Adrenal gland (tissue), 5 donors: ENCODE measurements at regions not wholly inside any gene's neighbourhood (a gene's known extent, or its start where the extent isn't known, plus 50 kb on each side); places are given as distances from the start of the nearest gene placed in this dataset.

ENCODE experiments used
- CTCF ChIP-seq, 6 experiments: fragments of 450-650 bp in 4 of 6; fragments of 200-600 bp in 2 of 6; sonication (generic) in 1 of 6; IDR thresholded peaks; 1 replicate in 5 of 6; 2 replicates in 1 of 6; pipeline versions ENCODE4 v1.5.1 to v1.8.0; 2016 to 2021; ENCODE audit warnings: antibody characterized with exemption in 6 of 6, mild to moderate bottlenecking in 2 of 6, moderate library complexity in 1 of 6
- POLR2A ChIP-seq, 2 donors: fragments of 450-650 bp; IDR thresholded peaks; one replicate each; pipeline ENCODE4 v1.6.1; 2017; ENCODE audit warnings: antibody characterized with exemption in 2 of 2, mild to moderate bottlenecking in 2 of 2, moderate library complexity in 1 of 2
- donor health status: DM: no; HTN: no; CAD: no.

DNA sequence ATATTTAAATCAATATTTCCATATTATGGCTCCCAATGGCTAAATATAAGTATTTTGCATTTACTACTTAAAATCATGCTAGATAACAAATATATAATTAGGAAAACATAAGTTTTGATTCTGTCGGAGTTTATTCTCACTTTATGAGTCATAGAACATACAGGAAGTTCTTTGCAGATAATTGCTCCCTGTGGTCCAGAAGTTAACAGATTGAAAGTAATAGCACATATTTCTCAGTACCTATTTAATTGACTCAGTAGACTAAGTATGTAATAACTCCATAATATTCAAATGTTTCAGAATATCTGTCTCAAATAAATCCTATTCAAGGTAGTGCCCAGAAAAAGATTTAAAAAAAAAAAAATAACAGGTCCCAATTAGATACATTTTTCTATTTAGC, 806.0 kb upstream of the ATXN7L3B start:
- no peak for TF ChIP-seq CTCF (IDR thresholded peaks at IDR 0.05)
- TF ChIP-seq POLR2A (IDR thresholded peaks at IDR 0.05): no peak
